Muscle of leg (tissue), 3 donors: ENCODE measurements at regions not wholly inside any gene's neighbourhood (a gene's known extent, or its start where the extent isn't known, plus 50 kb on each side); places are given as distances from the start of the nearest gene placed in this dataset.
A peak's percentile ranks its signal among the peaks of the same experiment; 100 is the strongest.

Experiments
- DNase-seq: peaks from one replicate; pipeline ENCODE4 v3.0.0; 2013
- H3K27ac ChIP-seq: one replicate; pipeline ENCODE4 v1.5.1; 2013; ENCODE audit warnings: mild to moderate bottlenecking, low read length, control low read depth
- H3K27me3 ChIP-seq: one replicate; pipeline ENCODE4 v1.6.1; 2013; ENCODE audit warnings: low read length; ENCODE audit not compliant: control insufficient read depth, insufficient read depth
- H3K36me3 ChIP-seq: one replicate; pipeline ENCODE4 v1.6.1; 2013; ENCODE audit warnings: low read length; ENCODE audit not compliant: control insufficient read depth, insufficient read depth
- H3K4me1 ChIP-seq: one replicate; pipeline ENCODE4 v1.6.1; 2013; ENCODE audit warnings: low read length; ENCODE audit not compliant: control insufficient read depth, insufficient read depth
- H3K4me3 ChIP-seq: one replicate; pipeline ENCODE4 v1.5.1; 2013; ENCODE audit warnings: low read length, control low read depth
- H3K9me3 ChIP-seq: replicated peaks from 2 replicates; pipeline ENCODE4 v1.6.1; 2013; ENCODE audit warnings: low read depth, low read length; ENCODE audit not compliant: control insufficient read depth
- WGBS: methylation state at CpG from one replicate; pipeline ENCODE4 v1.1.5; 2013; ENCODE audit warnings: missing lambda C conversion rate; ENCODE audit not compliant: insufficient coverage; 5-methylcytosine and 5-hydroxymethylcytosine counted together

GRCh38 chr15:53882311-53882710 is 95.9 kb upstream of the UNC13C start:
- no peak overlapping the region for H3K27ac ChIP-seq
- H3K4me1 ChIP-seq, result no peaks in the 10 kb centered on the region
- no peak for DNase-seq
- H3K4me3 ChIP-seq, result no peak overlapping the region
- WGBS, result no CpG with 5 or more reads among the region's 1 CpG
- H3K9me3 ChIP-seq, result no peaks in the 10 kb centered on the region
- H3K27me3 ChIP-seq, result no peaks in the 10 kb centered on the region
- H3K36me3 ChIP-seq, result no peaks in the 10 kb centered on the region

GRCh38 chr15:53880357-53880756 is 97.9 kb upstream of the UNC13C start:
- Histone ChIP-seq H3K9me3 (no peaks in the 10 kb centered on the region), H3K4me3 (no peak overlapping the region), H3K27ac (no peak overlapping the region), H3K36me3 (no peaks in the 10 kb centered on the region), H3K27me3 (no peaks in the 10 kb centered on the region), H3K4me1 (no peaks in the 10 kb centered on the region)
- WGBS, result 64% methylated on average over 5 of the region's 8 CpGs
- DNase-seq, result peak; percentile 57

- Histone ChIP-seq H3K4me1 (no peaks in the 10 kb centered on the region), H3K9me3 (no peaks in the 10 kb centered on the region), H3K27me3 (no peaks in the 10 kb centered on the region), H3K36me3 (no peaks in the 10 kb centered on the region), H3K4me3 (no peak overlapping the region), H3K27ac (no peak overlapping the region)
- no CpG with 5 or more reads among the region's 2 CpGs for WGBS
- no peak for DNase-seq
Measured at GRCh38 chr15:53875711-53876110, 102.5 kb upstream of the UNC13C start.

GRCh38 chr15:53875139-53875538 is 103.1 kb upstream of the UNC13C start:
- no peaks in the 10 kb centered on the region for H3K4me1 ChIP-seq
- no peak overlapping the region for H3K4me3 ChIP-seq
- H3K9me3 ChIP-seq, result no peaks in the 10 kb centered on the region
- no peaks in the 10 kb centered on the region for H3K36me3 ChIP-seq
- 100% methylated on average over 1 of the region's 1 CpG for WGBS
- no peaks in the 10 kb centered on the region for H3K27me3 ChIP-seq
- DNase-seq, result no peak
- H3K27ac ChIP-seq, result no peak overlapping the region

- Histone ChIP-seq H3K36me3 (no peaks in the 10 kb centered on the region), H3K27ac (no peak overlapping the region), H3K27me3 (no peaks in the 10 kb centered on the region), H3K4me1 (no peaks in the 10 kb centered on the region), H3K9me3 (no peaks in the 10 kb centered on the region), H3K4me3 (no peak overlapping the region)
- 100% methylated on average over 1 of the region's 2 CpGs for WGBS
- DNase-seq, result no peak
Measured at GRCh38 chr15:53872410-53872809, 105.8 kb upstream of the UNC13C start.

- no peak for DNase-seq
- Histone ChIP-seq H3K27ac (no peak overlapping the region), H3K4me3 (no peak overlapping the region), H3K27me3 (no peaks in the 10 kb centered on the region), H3K4me1 (no peaks in the 10 kb centered on the region), H3K36me3 (no peaks in the 10 kb centered on the region), H3K9me3 (peaks cover 2% of the 10 kb centered on the region)
- WGBS, result no CpG with 5 or more reads among the region's 1 CpG
Measured at GRCh38 chr15:53869806-53870073, 108.5 kb upstream of the UNC13C start.

- Histone ChIP-seq H3K4me3 (no peak overlapping the region), H3K27ac (no peak overlapping the region), H3K36me3 (no peaks in the 10 kb centered on the region), H3K9me3 (peaks cover 2% of the 10 kb centered on the region), H3K27me3 (no peaks in the 10 kb centered on the region), H3K4me1 (no peaks in the 10 kb centered on the region)
- WGBS, result 94% methylated on average over 2 of the region's 7 CpGs
- no peak for DNase-seq
Measured at GRCh38 chr15:53869044-53869805, 109.0 kb upstream of the UNC13C start.

- no peak overlapping the region for H3K4me3 ChIP-seq
- H3K27me3 ChIP-seq, result no peaks in the 10 kb centered on the region
- no peak for DNase-seq
- no peaks in the 10 kb centered on the region for H3K36me3 ChIP-seq
- H3K27ac ChIP-seq, result no peak overlapping the region
- peaks cover 2% of the 10 kb centered on the region for H3K9me3 ChIP-seq
- no CpG with 5 or more reads among the region's 3 CpGs for WGBS
- H3K4me1 ChIP-seq, result no peaks in the 10 kb centered on the region
Measured at GRCh38 chr15:53862386-53862785, 102.9 kb upstream of the WDR72 start.

GRCh38 chr15:53861792-53862191 is 102.3 kb upstream of the WDR72 start:
- no peak for DNase-seq
- no peak overlapping the region for H3K27ac ChIP-seq
- peaks cover 2% of the 10 kb centered on the region for H3K9me3 ChIP-seq
- no peaks in the 10 kb centered on the region for H3K36me3 ChIP-seq
- no peak overlapping the region for H3K4me3 ChIP-seq
- no peaks in the 10 kb centered on the region for H3K27me3 ChIP-seq
- WGBS, result 75% methylated on average over 1 of the region's 2 CpGs
- no peaks in the 10 kb centered on the region for H3K4me1 ChIP-seq

GRCh38 chr15:53851110-53851848 is 91.8 kb upstream of the WDR72 start:
- Histone ChIP-seq H3K9me3 (no peaks in the 10 kb centered on the region), H3K36me3 (no peaks in the 10 kb centered on the region), H3K27me3 (no peaks in the 10 kb centered on the region), H3K4me3 (no peak overlapping the region), H3K4me1 (no peaks in the 10 kb centered on the region), H3K27ac (no peak overlapping the region)
- 83% methylated on average over 6 of the region's 7 CpGs for WGBS
- no peak for DNase-seq
